GM21723 (cell line): ENCODE measurements at regions not wholly inside any gene's neighbourhood (a gene's known extent, or its start where the extent isn't known, plus 50 kb on each side); places are given as distances from the start of the nearest gene placed in this dataset.

Source experiments
- ATAC-seq: cut with Tn5 transposase; IDR thresholded peaks from one replicate; pipeline ENCODE4 v1.9.1; 2021; ENCODE audit warnings: mild to moderate bottlenecking, moderate library complexity; ENCODE audit not compliant: unreplicated experiment

GRCh38 chr7:155864991-155865690, 52.9 kb upstream of the SHH start:
- ATAC-seq = no peak

- no peak for ATAC-seq
Measured at GRCh38 chr7:155864271-155864985, 52.2 kb upstream of the SHH start.

- ATAC-seq = no peak
Measured at GRCh38 chr7:155863721-155864151, 51.5 kb upstream of the SHH start.

GRCh38 chr7:155862123-155862892, 50.0 kb upstream of the SHH start:
- ATAC-seq = no peak
